G401 (cell line): ENCODE measurements at regions not wholly inside any gene's neighbourhood (a gene's known extent, or its start where the extent isn't known, plus 50 kb on each side); places are given as distances from the start of the nearest gene placed in this dataset.
A peak's percentile ranks its signal among the peaks of the same experiment; 100 is the strongest.
"Not testable (repeated sequence)": the region's sequence is repeated elsewhere in the genome, so short reads cannot be mapped to it uniquely, and the experiment has no call there.

Source experiments
- DNase-seq: peaks from one replicate; pipeline ENCODE4 v3.0.0-alpha.2; 2015; ENCODE audit warnings: low spot score
- in situ Hi-C: cut with HindIII; loops from 2 replicates; pipeline ENCODE4 v1.10.0; 2016; ENCODE audit warnings: low sequenced_read_pairs, mixed read lengths

DNA sequence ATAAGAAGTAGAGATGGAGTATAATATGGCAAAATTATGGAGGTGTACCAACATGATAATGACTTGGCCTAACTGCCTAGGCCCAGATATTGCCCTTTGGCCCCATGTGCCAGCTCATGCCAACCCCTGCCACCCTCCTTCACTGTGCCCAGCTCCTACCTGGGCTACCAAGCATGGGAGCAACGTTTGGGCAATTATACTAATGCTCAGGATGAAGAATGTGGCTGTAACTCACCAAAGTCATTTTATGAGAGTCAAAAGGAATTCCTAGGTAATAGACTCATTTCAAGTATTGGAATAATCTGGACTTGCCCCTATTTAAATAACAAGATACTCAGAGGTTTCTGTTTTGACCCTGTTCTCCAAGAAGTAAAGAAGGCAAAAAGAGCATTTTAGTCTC is 240.2 kb upstream of the IL12A start:
- in situ Hi-C loops = no loop called here

GRCh38 chr3:159749406-159749805 is 239.2 kb upstream of the IL12A start:
- DNase-seq = no peak
- in situ Hi-C loops = no loop called here

More for the DNA sequence above, 240.2 kb upstream of the IL12A start:
- DNase-seq = no peak

DNA sequence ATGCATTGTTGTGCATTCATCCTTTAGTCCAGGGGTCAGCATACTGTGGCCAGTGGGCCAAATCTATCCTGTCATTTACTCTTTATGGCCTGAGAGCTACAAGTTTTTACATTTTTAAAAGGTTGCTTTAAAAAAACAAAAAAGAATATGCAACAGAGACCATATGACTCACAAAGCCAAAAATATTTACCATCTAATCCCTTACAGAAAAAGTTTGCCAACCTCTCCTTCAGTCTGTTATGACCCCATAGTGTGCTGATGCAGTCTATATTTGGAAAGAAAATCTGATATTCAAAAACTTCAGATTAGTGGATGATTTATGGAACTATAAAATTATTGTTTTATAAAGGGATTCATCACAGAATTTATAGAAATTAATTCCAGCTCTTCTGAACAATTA is 237.5 kb upstream of the IL12A start:
- DNase-seq = no peak
- in situ Hi-C loops = no loop called here

- no peak for DNase-seq
- in situ Hi-C loops = no loop called here
Observed at GRCh38 chr3:159751752-159752151, 236.9 kb upstream of the IL12A start.

GRCh38 chr3:159756279-159757207 is 232.1 kb upstream of the IL12A start:
- in situ Hi-C loops = not testable (repeated sequence)

DNA sequence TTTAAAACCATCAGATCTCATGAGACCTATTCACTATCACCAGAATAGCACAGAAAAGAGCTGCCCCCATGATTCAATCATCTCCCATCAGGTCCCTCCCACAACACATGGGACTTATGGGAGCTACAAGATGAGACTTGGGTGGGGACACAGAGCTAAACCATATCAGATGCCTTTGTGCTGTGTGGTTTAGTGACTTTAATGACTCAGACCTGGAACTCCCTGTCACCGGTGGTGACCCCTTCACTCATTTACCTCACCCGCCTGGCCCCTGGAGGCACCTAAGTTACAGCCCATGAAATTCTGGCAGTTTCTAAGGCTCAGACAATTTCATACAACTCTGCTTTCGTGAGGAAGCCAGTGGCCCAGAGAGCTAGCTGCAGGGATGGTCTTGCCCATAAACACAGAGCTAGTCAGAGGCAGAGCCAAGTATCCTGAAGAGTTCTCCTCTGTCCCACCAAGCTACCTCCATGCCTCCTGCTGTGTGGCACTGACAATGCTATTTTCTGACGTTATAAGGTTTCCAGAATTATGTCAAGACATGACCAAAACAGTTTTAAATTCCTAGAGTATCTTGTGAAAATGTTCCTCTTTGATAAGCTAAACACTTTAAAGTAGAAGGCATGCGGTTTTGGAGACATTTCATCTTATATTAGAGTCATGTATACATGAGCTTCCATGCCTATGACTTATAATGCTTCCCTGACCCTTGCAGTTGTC is 231.1 kb upstream of the IL12A start:
- DNase-seq = no peak
- in situ Hi-C loops = no loop called here

More at GRCh38 chr3:159756279-159757207, 232.1 kb upstream of the IL12A start:
- DNase-seq = not testable (repeated sequence)

DNA sequence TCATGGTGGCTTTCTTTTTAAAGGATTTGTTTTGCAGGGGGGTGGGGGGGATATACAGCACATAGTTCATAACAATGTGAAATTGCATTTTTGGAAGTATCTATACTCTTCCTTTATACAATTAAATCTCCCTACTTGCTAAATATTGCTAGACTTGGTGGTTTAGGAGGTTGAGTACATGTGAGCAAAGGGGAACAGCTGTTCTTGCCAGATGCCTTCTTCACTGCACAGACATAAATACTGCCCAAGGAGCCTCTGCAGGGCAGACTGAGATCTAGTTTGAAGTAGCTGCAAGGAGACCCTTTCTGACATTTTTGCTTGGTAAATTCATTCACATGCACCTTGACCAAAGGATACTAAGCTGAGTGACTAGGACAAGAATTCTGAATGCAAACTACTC is 228.6 kb upstream of the IL12A start:
- in situ Hi-C loops = no loop called here

GRCh38 chr3:159761369-159761768 is 227.3 kb upstream of the IL12A start:
- in situ Hi-C loops = no loop called here
- peak; percentile 95 for DNase-seq

More for the DNA sequence above, 228.6 kb upstream of the IL12A start:
- DNase-seq = no peak

DNA sequence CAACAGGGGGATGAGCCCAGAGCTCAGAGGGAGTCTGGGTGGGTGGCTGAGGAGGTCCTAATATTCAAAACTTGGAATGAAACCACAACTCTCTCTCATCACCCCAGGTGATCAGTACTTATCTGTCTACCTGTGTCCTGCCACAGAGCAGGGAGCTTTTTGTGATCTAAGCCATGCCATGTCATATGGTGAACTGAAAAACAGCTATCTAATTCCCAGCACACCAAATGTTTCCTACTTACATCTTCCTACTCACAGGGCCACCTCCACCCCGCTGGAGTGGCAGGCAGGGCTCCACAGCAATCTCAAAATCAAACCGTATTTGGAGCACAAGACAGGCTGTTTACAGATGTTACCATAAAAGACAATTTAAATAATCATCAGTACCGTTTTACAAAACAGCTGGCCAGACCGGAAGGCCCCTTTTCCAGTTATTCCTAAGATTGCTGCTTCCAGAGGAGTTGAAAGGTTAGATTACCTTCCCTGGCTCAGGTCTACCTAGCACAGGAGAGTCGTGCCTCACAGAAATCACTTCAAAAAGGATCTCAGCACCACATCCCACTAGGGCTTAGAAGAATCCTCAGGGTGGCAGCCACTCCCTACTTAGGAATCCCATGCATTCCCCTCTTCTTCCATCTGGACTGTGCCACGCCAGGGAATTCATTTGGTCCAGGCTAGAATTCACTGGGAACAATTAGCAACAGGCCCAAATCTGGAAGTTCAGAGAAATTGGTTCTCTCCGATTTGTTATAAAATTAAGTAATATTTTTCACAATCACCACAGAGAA is 226.6 kb upstream of the IL12A start:
- in situ Hi-C loops = no loop called here

DNA sequence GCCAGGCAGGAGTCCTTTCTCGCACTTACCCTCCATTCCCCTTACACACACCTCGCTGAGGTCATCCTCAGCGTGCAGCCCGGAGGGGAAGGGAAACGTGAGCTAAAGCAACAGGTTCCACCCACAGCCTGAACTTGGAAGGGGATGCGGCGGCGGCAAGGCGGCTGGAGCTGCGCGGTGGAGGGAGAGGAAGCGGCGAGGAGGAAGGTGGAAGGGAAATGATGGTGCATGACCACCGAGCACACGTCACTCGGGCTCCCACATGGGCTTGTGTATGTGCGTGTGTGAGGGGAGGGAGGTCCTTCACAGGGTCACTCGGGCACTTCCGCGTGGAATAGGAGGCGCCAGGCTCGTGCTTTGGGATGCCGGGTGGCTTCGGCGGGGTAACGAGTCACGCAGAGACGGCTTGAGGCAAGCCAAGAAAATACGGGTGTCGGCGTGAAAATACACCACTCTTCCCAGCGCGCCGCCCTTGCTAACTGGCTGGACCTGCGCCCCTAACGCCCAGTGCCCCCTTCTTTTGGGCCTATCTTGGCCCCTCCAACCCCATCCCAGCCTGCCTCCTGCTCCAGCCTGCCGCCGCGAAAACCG is 225.5 kb upstream of the IL12A start:
- DNase-seq = peak; percentile 68
- in situ Hi-C loops = no loop called here

More for the DNA sequence above, 226.6 kb upstream of the IL12A start:
- peak; percentile 66 for DNase-seq

- in situ Hi-C loops = no loop called here
- peak; percentile 68 for DNase-seq
Observed at GRCh38 chr3:159763602-159764489, 224.8 kb upstream of the IL12A start.

DNA sequence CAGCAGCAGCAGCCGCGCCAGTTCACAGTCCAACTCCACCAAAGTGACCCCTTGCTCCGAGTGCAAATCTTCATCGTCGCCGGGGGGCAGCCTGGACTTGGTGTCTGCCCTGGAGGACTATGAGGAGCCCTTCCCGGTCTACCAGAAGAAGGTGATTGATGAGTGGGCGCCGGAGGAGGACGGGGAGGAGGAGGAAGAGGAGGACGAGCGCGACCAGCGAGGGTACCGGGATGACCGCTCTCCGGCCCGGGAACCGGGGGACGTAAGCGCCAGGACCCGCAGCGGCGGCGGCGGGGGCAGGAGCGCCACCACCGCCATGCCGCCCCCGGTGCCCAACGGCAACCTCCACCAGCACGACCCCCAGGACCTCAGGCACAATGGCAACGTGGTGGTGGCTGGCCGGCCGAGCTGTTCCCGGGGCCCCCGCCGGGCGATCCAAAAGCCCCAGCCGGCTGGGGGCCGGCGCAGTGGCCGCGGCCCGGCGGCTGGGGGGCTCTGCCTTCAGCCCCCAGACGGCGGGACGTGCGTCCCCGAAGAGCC is 224.1 kb upstream of the IL12A start:
- in situ Hi-C loops = no loop called here
- no peak for DNase-seq

GRCh38 chr3:159765030-159765859 is 223.4 kb upstream of the IL12A start:
- DNase-seq = peak; percentile 66
- in situ Hi-C loops = no loop called here

GRCh38 chr3:159765860-159766294 is 222.8 kb upstream of the IL12A start:
- in situ Hi-C loops = no loop called here
- peak; percentile 78 for DNase-seq

DNA sequence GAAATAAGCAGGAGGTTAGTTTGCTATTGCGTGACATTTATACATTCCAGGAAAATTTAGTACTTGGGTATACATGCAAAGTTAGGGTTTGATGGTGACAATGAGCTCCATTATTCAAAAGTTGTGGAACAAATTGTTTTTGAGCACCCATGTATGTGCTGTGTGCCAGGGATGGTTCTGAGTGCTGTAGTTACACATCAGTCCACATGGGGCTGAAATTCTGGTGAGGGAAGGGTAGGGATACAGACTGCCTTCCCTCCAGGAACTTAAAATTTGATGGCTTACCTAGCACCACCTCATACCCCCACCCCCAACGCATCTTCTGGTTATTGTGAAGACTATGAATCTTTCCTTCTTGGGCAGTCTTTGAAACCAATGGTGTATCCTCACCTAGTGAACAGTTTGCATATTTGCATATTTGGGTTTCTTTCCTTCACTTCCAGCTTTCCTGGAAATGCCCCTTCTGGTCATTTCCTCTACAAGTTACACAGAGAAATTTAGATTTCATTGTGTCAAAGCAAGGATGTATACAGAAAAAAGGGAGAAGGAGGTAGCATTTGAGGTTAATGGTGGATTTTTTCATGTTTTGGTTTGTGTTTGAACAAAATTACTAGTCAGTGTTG is 222.0 kb upstream of the IL12A start:
- peak; percentile 54 for DNase-seq

DNA sequence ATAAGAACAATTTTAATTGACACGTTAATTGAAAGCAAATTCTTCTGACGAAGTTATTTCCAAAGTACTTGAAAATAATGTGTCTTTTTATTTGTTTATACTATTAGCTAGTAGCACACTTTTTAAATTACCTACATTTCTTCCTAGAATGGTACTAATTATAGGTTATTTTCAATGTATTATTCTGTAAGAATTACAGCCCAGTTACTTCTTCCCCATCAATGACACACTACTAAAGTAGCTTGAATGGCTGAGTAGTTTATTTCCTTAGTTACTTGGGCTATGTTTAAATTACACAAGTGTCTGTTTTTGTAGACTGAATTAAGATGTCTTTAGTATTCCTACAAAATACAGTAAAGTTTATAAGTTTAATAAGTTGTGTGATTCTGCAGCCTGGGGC is 217.6 kb upstream of the IL12A start:
- DNase-seq = no peak
- in situ Hi-C loops = no loop called here

More for the DNA sequence above, 222.0 kb upstream of the IL12A start:
- in situ Hi-C loops = no loop called here
